Prostate gland (tissue), 2 donors: ENCODE measurements at regions not wholly inside any gene's neighbourhood (a gene's known extent, or its start where the extent isn't known, plus 50 kb on each side); places are given as distances from the start of the nearest gene placed in this dataset.

Experiments used
- CTCF ChIP-seq, 4 experiments: fragments of 200-600 bp in 2 of 4; fragments of 450-650 bp in 2 of 4; sonication (generic) in 2 of 4; IDR thresholded peaks; 1 replicate in 3 of 4; 2 replicates in 1 of 4; pipeline ENCODE4 v1.5.1; 2016 to 2019; ENCODE audit warnings: antibody characterized with exemption in 4 of 4, mild to moderate bottlenecking in 2 of 4, moderate library complexity in 2 of 4
- POLR2A ChIP-seq: fragments of 450-650 bp; IDR thresholded peaks from one replicate; pipeline ENCODE4 v1.6.1; 2016; ENCODE audit warnings: antibody characterized with exemption, mild to moderate bottlenecking
- POLR2AphosphoS5 ChIP-seq: sonication (generic); formaldehyde crosslinking; IDR thresholded peaks from one replicate; pipeline ENCODE4 v1.6.1; 2017; ENCODE audit warnings: antibody characterized with exemption

GRCh38 chr3:167880183-167880582 is 144.7 kb downstream of the SERPINI1 start:
- no peak for TF ChIP-seq CTCF (IDR thresholded peaks at IDR 0.05)
- no peak for TF ChIP-seq POLR2AphosphoS5
- no peak for TF ChIP-seq POLR2A
